H1 (cell line): ENCODE measurements at regions not wholly inside any gene's neighbourhood (a gene's known extent, or its start where the extent isn't known, plus 50 kb on each side); places are given as distances from the start of the nearest gene placed in this dataset.

Experiments used
- CTCF ChIA-PET: fragments of 300-600 bp; sonication (Branson Sonifier 250); formaldehyde crosslinking; loops from one replicate; lab custom pipeline; 2021; ENCODE audit not compliant: partially characterized antibody; lab: Charles Lee
- POLR2A ChIA-PET: fragments of 300-600 bp; sonication (Branson Sonifier 250); formaldehyde crosslinking; loops from one replicate; lab custom pipeline; 2021; ENCODE audit warnings: inconsistent platforms; ENCODE audit not compliant: partially characterized antibody; lab: Charles Lee
- DNase-seq, 2 experiments: peaks; one replicate each; pipeline versions ENCODE4 v3.0.0 to v3.0.0-alpha.2; 2010 to 2022; ENCODE audit warnings: low spot score in 2 of 2, low read depth in 1 of 2, mixed read lengths in 1 of 2
- FAIRE-seq: peaks from 2 replicates; lab custom pipeline; 2011; peaks lifted over from hg19 to GRCh38; lab: Jason Lieb, UNC
- H2AFZ ChIP-seq: 2 replicates; pipeline ENCODE4 v1.8.1; 2012; ENCODE audit warnings: low read length, inconsistent platforms
- H2AK5ac ChIP-seq: 2 replicates; pipeline ENCODE4 v1.6.1; 2013; ENCODE audit warnings: low read depth, low read length
- H2BK120ac ChIP-seq: replicated peaks from 2 replicates; pipeline ENCODE3; 2013; ENCODE audit warnings: low read depth, low read length, inconsistent platforms
- H2BK12ac ChIP-seq: 2 replicates; pipeline ENCODE4 v1.6.1; 2013; ENCODE audit warnings: low read depth, low read length
- H2BK15ac ChIP-seq: 2 replicates; pipeline ENCODE4 v1.6.1; 2013; ENCODE audit warnings: low read length
- H2BK20ac ChIP-seq: 2 replicates; pipeline ENCODE4 v1.6.1; 2013; ENCODE audit warnings: low read length
- H2BK5ac ChIP-seq: 2 replicates; pipeline ENCODE4 v1.6.1; 2013; ENCODE audit warnings: low read depth, low read length
- H3K14ac ChIP-seq: 2 replicates; pipeline ENCODE4 v1.6.1; 2013; ENCODE audit warnings: inconsistent platforms; ENCODE audit not compliant: insufficient read length
- H3K18ac ChIP-seq: 2 replicates; pipeline ENCODE4 v1.6.1; 2013; ENCODE audit warnings: low read length; ENCODE audit errors: extremely low read depth
- H3K23ac ChIP-seq: 2 replicates; pipeline ENCODE4 v1.6.1; 2013; ENCODE audit warnings: inconsistent platforms; ENCODE audit not compliant: insufficient read length
- H3K23me2 ChIP-seq: 2 replicates; pipeline ENCODE4 v1.6.1; 2013; ENCODE audit warnings: low read depth, low read length
- H3K27ac ChIP-seq: 2 replicates; pipeline ENCODE4 v1.6.1; 2011; ENCODE audit warnings: low read depth, low read length, inconsistent platforms
- H3K27me3 ChIP-seq, 4 experiments: replicated peaks in 1 of 4; 1 replicate in 1 of 4; 2 replicates in 3 of 4; pipeline versions ENCODE4 v1.6.1 to v1.8.1; 2011 to 2013; ENCODE audit warnings: low read length in 3 of 4, mild to moderate bottlenecking in 3 of 4, inconsistent platforms in 2 of 4, mixed read lengths in 2 of 4, moderate library complexity in 1 of 4; ENCODE audit not compliant: control insufficient read depth in 3 of 4, insufficient read depth in 3 of 4; ENCODE audit errors: extremely low read depth in 1 of 4
- H3K36me3 ChIP-seq, 4 experiments: 2 replicates each; pipeline versions ENCODE4 v1.6.1 to v1.8.1; 2011 to 2013; ENCODE audit warnings: mild to moderate bottlenecking in 4 of 4, low read length in 3 of 4, moderate library complexity in 2 of 4, control low read depth in 1 of 4, inconsistent platforms in 1 of 4; ENCODE audit not compliant: insufficient read depth in 4 of 4, control insufficient read depth in 2 of 4
- H3K4ac ChIP-seq: replicated peaks from 2 replicates; pipeline ENCODE3; 2013; ENCODE audit warnings: low read length, low read depth, mixed read lengths, inconsistent platforms; ENCODE audit not compliant: insufficient read length
- H3K4me1 ChIP-seq, 4 experiments: replicated peaks in 1 of 4; 1 replicate in 1 of 4; 2 replicates in 3 of 4; pipeline versions ENCODE4 v1.6.1 to v1.8.1; 2011 to 2013; ENCODE audit warnings: low read length in 3 of 4, inconsistent platforms in 2 of 4, mixed read lengths in 1 of 4; ENCODE audit not compliant: insufficient read depth in 4 of 4, control insufficient read depth in 3 of 4
- H3K4me2 ChIP-seq, 2 experiments: 2 replicates each; pipeline versions ENCODE4 v1.6.1 to v1.8.1; 2011 to 2013; ENCODE audit warnings: low read depth in 2 of 2, low read length in 2 of 2, control low read depth in 1 of 2, inconsistent platforms in 1 of 2, mild to moderate bottlenecking in 1 of 2; ENCODE audit not compliant: insufficient read depth in 1 of 2
- H3K4me3 ChIP-seq, 4 experiments: fragments of 200-600, 300-600 bp in 1 of 4; sonication (generic), shearing (Covaris generic), sonication (Bioruptor Twin) in 1 of 4; 2 replicates each; pipeline versions ENCODE4 v1.5.1 to v1.8.1; 2011 to 2016; ENCODE audit warnings: low read length in 4 of 4, low read depth in 3 of 4, control low read depth in 2 of 4, inconsistent platforms in 2 of 4, mild to moderate bottlenecking in 2 of 4, mixed read lengths in 1 of 4, moderate library complexity in 1 of 4; ENCODE audit not compliant: insufficient read depth in 2 of 4; ENCODE audit errors: extremely low read depth in 1 of 4
- H3K56ac ChIP-seq: replicated peaks from 2 replicates; pipeline ENCODE3; 2013; ENCODE audit warnings: low read depth, mild to moderate bottlenecking, mixed read lengths, low read length, inconsistent platforms; ENCODE audit not compliant: insufficient read length
- H3K79me1 ChIP-seq: 2 replicates; pipeline ENCODE4 v1.6.1; 2013; ENCODE audit warnings: low read depth, low read length, control low read depth
- H3K79me2 ChIP-seq, 2 experiments: 2 replicates each; pipeline versions ENCODE4 v1.6.1 to v1.8.1; 2012 to 2013; ENCODE audit warnings: low read length in 2 of 2, mild to moderate bottlenecking in 2 of 2, inconsistent platforms in 1 of 2; ENCODE audit not compliant: insufficient read depth in 2 of 2, control insufficient read depth in 1 of 2
- H3K9ac ChIP-seq, 4 experiments: replicated peaks in 1 of 4; 1 replicate in 1 of 4; 2 replicates in 3 of 4; pipeline versions ENCODE4 v1.6.1 to v1.8.1; 2011 to 2013; ENCODE audit warnings: low read depth in 3 of 4, low read length in 3 of 4, control low read depth in 2 of 4, mild to moderate bottlenecking in 2 of 4, moderate library complexity in 2 of 4, inconsistent platforms in 1 of 4; ENCODE audit errors: extremely low read depth in 1 of 4
- H3K9me3 ChIP-seq, 2 experiments: 2 replicates each; pipeline versions ENCODE4 v1.6.1 to v1.8.1; 2012 to 2013; ENCODE audit warnings: mild to moderate bottlenecking in 2 of 2, moderate library complexity in 2 of 2, control low read depth in 1 of 2, inconsistent platforms in 1 of 2, low read depth in 1 of 2, low read length in 1 of 2, mixed read lengths in 1 of 2; ENCODE audit not compliant: insufficient read depth in 2 of 2
- H4K20me1 ChIP-seq, 2 experiments: replicated peaks in 1 of 2; 2 replicates each; pipeline versions ENCODE3 to v1.8.1; 2011 to 2013; ENCODE audit warnings: inconsistent platforms in 2 of 2, low read length in 2 of 2, mild to moderate bottlenecking in 1 of 2; ENCODE audit not compliant: insufficient read depth in 2 of 2, control insufficient read depth in 1 of 2
- H4K5ac ChIP-seq: 2 replicates; pipeline ENCODE4 v1.6.1; 2013; ENCODE audit warnings: low read length, low read depth, mixed read lengths, inconsistent platforms; ENCODE audit not compliant: insufficient read length
- H4K8ac ChIP-seq: 2 replicates; pipeline ENCODE4 v1.8.0; 2013; ENCODE audit warnings: mild to moderate bottlenecking, moderate library complexity, low read length, inconsistent platforms; ENCODE audit not compliant: insufficient read depth; ENCODE audit errors: extremely low read depth
- H4K91ac ChIP-seq: replicated peaks from 2 replicates; pipeline ENCODE3; 2013; ENCODE audit warnings: low read length, mixed read lengths, inconsistent platforms; ENCODE audit not compliant: insufficient read length
- BRCA1 ChIP-seq: IDR thresholded peaks from 2 replicates; pipeline ENCODE4 v1.6.1; 2012; ENCODE audit warnings: low read depth, low read length, improper control_type of control experiment
- SP2 ChIP-seq: IDR thresholded peaks from 2 replicates; pipeline ENCODE4 v1.6.1; 2012; ENCODE audit warnings: mild to moderate bottlenecking, low read length, inconsistent platforms
- WGBS, 2 experiments: shearing (Covaris generic) in 1 of 2; methylation state at CpG; one replicate each; pipeline versions ENCODE4 v1.1.6 to v1.1.7; 2013 to 2015; ENCODE audit warnings: low lambda C conversion rate in 2 of 2, mixed read lengths in 2 of 2, inconsistent platforms in 1 of 2, low coverage in 1 of 2, missing lambda C conversion rate in 1 of 2; ENCODE audit not compliant: insufficient replicate concordance in 2 of 2, insufficient coverage in 1 of 2, insufficient read length in 1 of 2; ENCODE audit errors: extremely low coverage in 1 of 2, missing lambda C conversion rate in 1 of 2; 5-methylcytosine and 5-hydroxymethylcytosine counted together
- TF ChIP-seq, protein P1 (sequence below): IDR thresholded peaks from 2 replicates; pipeline ENCODE4 v1.6.1; 2011; ENCODE audit warnings: low read length, improper control_type of control experiment

DNA sequence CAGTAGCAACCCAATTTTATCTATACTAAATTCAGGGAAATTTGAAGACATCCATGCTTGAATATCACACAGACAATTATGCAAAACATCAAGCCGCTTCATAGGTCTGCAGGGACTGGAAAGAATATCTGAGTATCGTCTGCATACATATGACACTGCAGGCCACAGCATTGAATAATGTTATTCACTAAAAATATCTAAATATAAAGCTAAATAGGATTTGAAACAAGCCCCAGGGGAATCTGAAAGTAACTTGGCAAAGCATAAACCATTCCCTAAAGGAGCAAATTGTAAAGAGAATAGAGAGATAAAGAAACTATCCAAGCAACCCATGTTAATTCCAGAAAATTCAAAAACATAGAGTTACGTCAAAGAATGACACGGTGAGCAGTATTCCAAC lies 1251.0 kb downstream of the PCDH17 start:
- H4K5ac ChIP-seq: no peak overlapping the region
- FAIRE-seq (no peak), DNase-seq (no peak)
- H3K18ac ChIP-seq: no peak overlapping the region
- no peak overlapping the region for H2BK120ac ChIP-seq
- 87% methylated on average over 4 of the region's 4 CpGs; no CpG with 5 or more reads in 1 of the 2 experiments for WGBS, 2 experiments
- no peak overlapping the region for H3K14ac ChIP-seq
- no peak overlapping the region for H3K4ac ChIP-seq
- H4K91ac ChIP-seq: no peak overlapping the region
- ChIA-PET CTCF (no interaction called here), POLR2A (interaction anchor here (0.6 kb wide), 1 partner anchor 90 kb away, joined by 3 read pairs; no protein-coding TSS in a partner anchor)
- H2BK5ac ChIP-seq: no peak overlapping the region
- H3K23ac ChIP-seq: no peak overlapping the region
- H3K23me2 ChIP-seq: no peaks in the 10 kb centered on the region
- peaks cover 0 to 5% (median 2%) of the 10 kb centered on the region in 4 experiments; a peak in 2 of 7 replicates for H3K4me1 ChIP-seq
- H3K27me3 ChIP-seq: no peaks in the 10 kb centered on the region
- H2AK5ac ChIP-seq: no peak overlapping the region
- TF ChIP-seq, protein P1, sequence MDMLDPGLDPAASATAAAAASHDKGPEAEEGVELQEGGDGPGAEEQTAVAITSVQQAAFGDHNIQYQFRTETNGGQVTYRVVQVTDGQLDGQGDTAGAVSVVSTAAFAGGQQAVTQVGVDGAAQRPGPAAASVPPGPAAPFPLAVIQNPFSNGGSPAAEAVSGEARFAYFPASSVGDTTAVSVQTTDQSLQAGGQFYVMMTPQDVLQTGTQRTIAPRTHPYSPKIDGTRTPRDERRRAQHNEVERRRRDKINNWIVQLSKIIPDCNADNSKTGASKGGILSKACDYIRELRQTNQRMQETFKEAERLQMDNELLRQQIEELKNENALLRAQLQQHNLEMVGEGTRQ: no peak
- no peak for TF ChIP-seq SP2
- no peak for TF ChIP-seq BRCA1
- no peak overlapping the region for H3K9ac ChIP-seq
- no peak overlapping the region for H2BK12ac ChIP-seq
- H3K4me2 ChIP-seq: no peak overlapping the region
- H3K79me1 ChIP-seq: no peaks in the 10 kb centered on the region
- H2BK15ac ChIP-seq: no peak overlapping the region
- no peaks in the 10 kb centered on the region for H4K20me1 ChIP-seq
- H3K79me2 ChIP-seq: no peaks in the 10 kb centered on the region
- H4K8ac ChIP-seq: no peak overlapping the region
- no peak overlapping the region for H3K56ac ChIP-seq
- H3K36me3 ChIP-seq: no peaks in the 10 kb centered on the region
- no peak overlapping the region for H2BK20ac ChIP-seq
- H2AFZ ChIP-seq: no peak overlapping the region
- H3K9me3 ChIP-seq: no peaks in the 10 kb centered on the region
- H3K4me3 ChIP-seq: no peak overlapping the region
- no peak overlapping the region for H3K27ac ChIP-seq
